Ovary (tissue), 7 donors: ENCODE measurements at regions not wholly inside any gene's neighbourhood (a gene's known extent, or its start where the extent isn't known, plus 50 kb on each side); places are given as distances from the start of the nearest gene placed in this dataset.

Source experiments
- DNase-seq, 5 donors: peaks; one replicate each; pipeline ENCODE4 v3.0.0-alpha.2; 2019 to 2020
- H3K27ac ChIP-seq, 2 donors: fragments of 200-600 bp; one replicate each; pipeline versions ENCODE4 v1.5.1 to v1.8.0; 2019 to 2022
- H3K27me3 ChIP-seq: fragments of 200-600 bp; one replicate; pipeline ENCODE4 v1.8.0; 2022
- H3K36me3 ChIP-seq: fragments of 200-600 bp; sonication (generic); one replicate; pipeline ENCODE4 v1.5.1; 2019
- H3K4me1 ChIP-seq: one replicate; pipeline ENCODE4 v1.8.1; 2013; ENCODE audit warnings: mild to moderate bottlenecking, moderate library complexity; ENCODE audit not compliant: insufficient read depth
- H3K4me3 ChIP-seq: fragments of 200-600 bp; sonication (generic); one replicate; pipeline ENCODE4 v1.5.1; 2017
- H3K9me3 ChIP-seq, 2 donors: fragments of 200-600 bp in 1 of 2; sonication (generic) in 1 of 2; one replicate each; pipeline versions ENCODE4 v1.5.1 to v1.8.1; 2013 to 2019; ENCODE audit warnings: mild to moderate bottlenecking in 1 of 2, moderate library complexity in 1 of 2
- CTCF ChIP-seq, 3 donors: fragments of 450-650 bp in 2 of 3; fragments of 200-600 bp in 1 of 3; IDR thresholded peaks; one replicate each; pipeline versions ENCODE4 v1.5.1 to v1.8.0; 2016 to 2022; ENCODE audit warnings: antibody characterized with exemption in 3 of 3, mild to moderate bottlenecking in 1 of 3
- EP300 ChIP-seq: sonication (generic); formaldehyde crosslinking; IDR thresholded peaks from one replicate; pipeline ENCODE4 v1.6.1; 2017; ENCODE audit warnings: antibody characterized with exemption
- POLR2A ChIP-seq: fragments of 450-650 bp; IDR thresholded peaks from one replicate; pipeline ENCODE4 v1.6.1; 2017; ENCODE audit warnings: antibody characterized with exemption, mild to moderate bottlenecking, moderate library complexity
- whole genome bisulfite sequencing, 3 donors: extraction: QIAGEN DNeasy Blood & Tissue Kit in 1 of 3; methylation state at CpG; one replicate each; pipeline versions ENCODE4 v1.1.5 to v1.1.7; 2013 to 2017; 5-methylcytosine and 5-hydroxymethylcytosine counted together
- intact Hi-C, 4 donors: fragments of 100-400 bp; cut with DNase I; formaldehyde crosslinking; loops; one replicate each; pipeline versions ENCODE4 v1.11.0 to v1.15.1; 2022 to 2023
- donor health status: DM: no; HTN: no; CAD: no; lungs with moderate emphysema.
- donor health status: DM: no; HTN: no; CAD: no.
- donor health status: Bipolar disorder and iron deficiency.
- donor health status: DM: no; HTN: no; CAD: no.
- donor health status: DM: yes; HTN: yes; CAD: no.

GRCh38 chr12:84732828-84733340 is 179.7 kb downstream of the SLC6A15 start:
- intact Hi-C loops: no loop called here

GRCh38 chr12:84730561-84731162 is 181.9 kb downstream of the SLC6A15 start:
- intact Hi-C loops: no loop called here
- no peak for DNase-seq
- no peaks in the 10 kb centered on the region for H3K9me3 ChIP-seq
- H3K4me1 ChIP-seq: no peaks in the 10 kb centered on the region
- no peaks in the 10 kb centered on the region for H3K27me3 ChIP-seq
- TF ChIP-seq EP300 (no peak), POLR2A (no peak)
- no peaks in the 10 kb centered on the region for H3K36me3 ChIP-seq
- no peak overlapping the region for H3K27ac ChIP-seq
- no peak overlapping the region for H3K4me3 ChIP-seq
- 61 to 73% (median 63%) methylated on average over 3 of the region's 3 CpGs for WGBS, 3 donors

More at GRCh38 chr12:84732828-84733340, 179.7 kb downstream of the SLC6A15 start:
- WGBS, 3 donors: 72 to 86% (median 81%) methylated on average over 2 of the region's 2 CpGs
- no peaks in the 10 kb centered on the region for H3K9me3 ChIP-seq
- DNase-seq: no peak
- no peaks in the 10 kb centered on the region for H3K4me1 ChIP-seq
- no peak overlapping the region for H3K27ac ChIP-seq
- TF ChIP-seq EP300: no peak
- no peak for TF ChIP-seq CTCF (IDR thresholded peaks at IDR 0.05)
- no peak for TF ChIP-seq POLR2A
- H3K4me3 ChIP-seq: no peak overlapping the region
- H3K36me3 ChIP-seq: no peaks in the 10 kb centered on the region
- no peaks in the 10 kb centered on the region for H3K27me3 ChIP-seq

- 72 to 75% (median 72%) methylated on average over 3 of the region's 3 CpGs for WGBS, 3 donors
- intact Hi-C loops: no loop called here
- Histone ChIP-seq H3K27me3 (no peaks in the 10 kb centered on the region), H3K36me3 (no peaks in the 10 kb centered on the region), H3K27ac (no peak overlapping the region), H3K4me1 (no peaks in the 10 kb centered on the region), H3K4me3 (no peak overlapping the region), H3K9me3 (no peaks in the 10 kb centered on the region)
- DNase-seq: no peak
- TF ChIP-seq CTCF (IDR thresholded peaks at IDR 0.05) (no peak), EP300 (no peak), POLR2A (no peak)
Measured at GRCh38 chr12:84727961-84728360, 184.6 kb downstream of the SLC6A15 start.

- intact Hi-C loops: no loop called here
- DNase-seq: no peak
Measured at GRCh38 chr12:84726780-84727179, 185.8 kb downstream of the SLC6A15 start.

More at GRCh38 chr12:84726780-84727179, 185.8 kb downstream of the SLC6A15 start:
- H3K27me3 ChIP-seq: no peaks in the 10 kb centered on the region
- TF ChIP-seq CTCF (IDR thresholded peaks at IDR 0.05) (no peak), POLR2A (no peak), EP300 (no peak)
- no peaks in the 10 kb centered on the region for H3K9me3 ChIP-seq
- no peak overlapping the region for H3K27ac ChIP-seq
- no peaks in the 10 kb centered on the region for H3K36me3 ChIP-seq
- H3K4me1 ChIP-seq: no peaks in the 10 kb centered on the region
- WGBS, 3 donors: 67 to 72% (median 68%) methylated on average over 2 of the region's 2 CpGs
- H3K4me3 ChIP-seq: no peak overlapping the region
